GM19240 (cell line): ENCODE measurements at regions not wholly inside any gene's neighbourhood (a gene's known extent, or its start where the extent isn't known, plus 50 kb on each side); places are given as distances from the start of the nearest gene placed in this dataset.
"Not testable (repeated sequence)": the region's sequence is repeated elsewhere in the genome, so short reads cannot be mapped to it uniquely, and the experiment has no call there.

Experiments
- DNase-seq: peaks from one replicate; pipeline ENCODE4 v3.0.0; 2011; ENCODE audit warnings: low spot score; ENCODE audit not compliant: insufficient read length

DNA sequence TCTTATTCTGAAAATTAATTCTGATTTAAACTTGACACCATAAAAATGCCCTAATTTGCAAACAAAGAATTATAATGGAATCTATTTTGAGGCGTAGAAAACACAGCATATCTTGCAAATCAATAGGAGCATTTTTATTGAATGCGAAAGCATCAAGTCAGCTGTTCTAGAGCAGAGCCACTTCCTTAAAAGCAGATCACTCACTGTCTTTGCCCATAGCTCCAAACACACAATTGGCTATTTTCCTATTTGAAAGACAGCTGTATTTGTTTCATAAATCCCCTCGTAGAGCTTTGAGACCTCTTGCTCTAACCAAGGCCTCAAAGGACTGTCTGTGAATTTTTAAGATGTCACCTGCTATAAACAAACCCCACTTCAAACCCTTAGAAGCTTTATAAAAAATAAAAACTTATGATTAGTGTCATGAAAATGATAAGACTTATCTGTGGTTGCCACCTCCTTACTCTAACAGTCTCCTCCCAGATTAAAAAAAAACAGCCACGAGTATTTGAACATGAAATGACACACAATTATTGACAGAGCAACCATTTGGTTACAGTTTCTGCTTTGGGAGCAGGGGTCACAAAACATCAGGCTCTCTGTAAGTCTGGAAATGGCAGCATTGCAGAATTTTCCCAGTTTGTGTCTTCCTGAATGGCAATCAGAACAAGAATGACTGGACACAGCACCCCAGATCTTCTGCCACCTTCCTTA is 75.6 kb upstream of the RASEF start:
- no peak for DNase-seq

DNA sequence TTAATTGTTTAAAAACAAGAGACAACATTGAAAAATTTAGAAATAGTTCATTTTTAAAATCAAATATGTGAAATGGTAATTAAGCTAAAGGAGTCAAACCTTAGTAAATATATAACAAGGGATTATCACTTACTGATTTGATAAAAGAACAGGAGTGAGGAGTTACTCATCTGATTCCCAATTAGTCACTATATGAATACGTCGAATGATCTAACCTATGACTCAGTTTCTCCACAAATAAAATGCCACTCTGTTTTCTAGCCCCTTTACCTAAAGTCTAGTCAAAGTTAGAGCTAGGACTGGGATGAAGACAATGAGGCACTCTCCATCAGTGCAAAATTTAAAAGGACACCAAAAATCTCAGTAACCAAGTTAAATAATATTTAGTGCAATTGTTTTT is 70.4 kb upstream of the RASEF start:
- no peak for DNase-seq

DNA sequence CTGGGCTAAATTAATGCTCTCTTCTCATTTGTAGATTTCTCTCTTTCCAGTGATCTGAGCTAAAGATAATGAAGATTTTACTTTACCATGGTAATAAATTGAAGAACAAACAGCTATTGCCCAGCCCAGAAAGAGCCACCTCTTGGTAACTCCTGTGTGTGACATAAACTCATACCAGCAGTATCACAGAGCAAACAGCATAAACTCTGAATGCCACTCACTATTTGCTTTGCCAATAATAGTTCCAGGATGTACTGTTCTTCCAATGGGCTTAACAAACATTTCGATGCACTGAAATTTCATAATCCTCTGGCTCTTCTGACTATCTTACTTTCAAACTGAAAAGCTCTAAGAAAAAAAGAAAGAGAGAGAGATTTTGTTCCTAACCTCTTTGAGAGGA is 69.8 kb upstream of the RASEF start:
- no peak for DNase-seq

DNA sequence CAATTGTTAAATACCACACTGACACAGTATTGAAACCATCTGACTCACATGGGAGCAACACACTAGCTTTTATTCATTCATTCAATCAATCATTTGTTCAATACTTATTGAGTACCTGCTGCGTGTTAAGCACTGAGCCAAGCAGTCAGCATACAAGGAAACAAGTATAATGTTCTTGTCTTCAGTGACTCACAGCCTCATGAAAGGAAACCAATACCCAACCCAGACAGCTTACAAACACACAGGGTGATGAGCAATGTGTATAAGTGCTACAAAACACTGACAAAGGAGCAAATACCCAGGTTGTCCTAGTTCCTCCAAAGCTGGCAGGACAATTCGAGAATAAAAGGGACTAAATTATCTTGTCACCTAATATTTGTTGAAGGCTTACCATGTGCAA is 67.6 kb upstream of the RASEF start:
- DNase-seq, result no peak

DNA sequence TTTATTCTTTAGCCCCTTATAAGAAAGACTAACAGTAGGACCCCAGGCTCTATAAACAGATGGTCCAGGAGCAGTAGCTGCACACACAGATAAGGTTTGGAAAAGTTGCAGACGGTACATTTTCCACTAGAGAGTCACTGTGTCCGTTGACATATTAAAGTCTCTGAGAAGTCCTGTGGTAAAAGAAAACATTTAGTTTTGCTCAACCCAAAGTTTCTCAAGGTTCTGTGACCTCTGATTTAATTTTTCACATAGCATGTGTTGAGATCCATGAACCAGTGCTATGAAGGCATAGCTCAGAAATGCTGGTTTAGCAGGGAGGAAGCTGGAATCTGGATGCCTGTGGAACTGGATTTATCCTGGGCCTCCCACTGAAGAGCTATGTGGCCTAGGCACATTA is 62.7 kb upstream of the RASEF start:
- no peak for DNase-seq

DNA sequence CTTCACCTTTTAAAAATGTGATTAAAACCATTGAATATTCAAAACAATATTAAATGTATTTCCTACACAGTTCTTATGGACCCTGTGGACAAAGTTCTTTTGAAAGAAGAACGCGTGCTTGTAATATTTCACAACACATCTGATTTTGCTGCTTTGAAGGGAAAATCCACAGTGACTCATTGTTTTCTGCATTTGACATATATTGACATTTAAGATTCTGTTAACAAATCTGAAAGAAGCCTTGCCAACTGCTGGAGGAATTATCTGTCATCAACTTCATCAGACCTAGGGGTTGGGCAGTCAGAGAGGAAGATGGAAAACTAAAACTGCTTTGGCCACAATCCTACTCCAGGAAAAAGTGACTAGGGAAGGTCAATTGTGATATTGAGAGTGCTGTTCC is 56.9 kb upstream of the RASEF start:
- no peak for DNase-seq

DNA sequence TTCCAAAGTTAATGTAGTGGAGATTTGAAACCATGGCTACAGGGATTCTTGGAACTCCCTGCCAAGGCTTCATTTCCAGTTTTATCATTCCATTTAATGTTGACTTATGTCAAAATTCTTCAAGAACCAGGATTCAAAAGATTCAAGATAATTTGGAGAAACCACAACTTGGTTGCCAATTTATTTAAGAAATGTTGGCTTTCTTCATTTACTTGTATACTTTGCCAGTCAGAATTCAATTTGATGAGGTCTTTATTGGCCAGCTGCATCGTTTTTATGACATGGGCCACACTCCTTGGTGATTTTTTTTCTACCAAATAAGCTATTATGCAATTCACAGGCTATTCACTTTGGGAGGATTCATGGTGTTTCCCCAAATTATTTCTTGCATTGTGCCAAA is 53.1 kb upstream of the RASEF start:
- no peak for DNase-seq

DNA sequence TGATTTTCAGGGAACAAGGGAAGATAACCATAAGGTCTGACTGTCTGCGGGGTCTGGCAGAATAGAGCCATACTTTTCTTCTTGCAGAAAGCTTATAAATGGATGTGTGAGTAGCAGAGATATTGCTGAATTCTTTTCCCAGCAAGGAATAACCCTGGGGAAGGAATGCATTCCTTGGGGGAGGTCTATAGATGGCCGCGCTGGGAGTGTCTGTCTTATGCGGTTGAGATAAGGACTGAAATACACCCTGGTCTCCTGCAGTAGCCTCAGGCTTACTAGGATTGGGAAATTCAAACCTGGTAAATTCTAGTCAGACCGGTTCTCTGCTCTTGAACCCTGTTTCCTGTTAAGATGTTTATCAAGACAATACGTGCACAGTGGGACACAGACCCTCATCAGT is 50.5 kb upstream of the RASEF start:
- not testable (repeated sequence) for DNase-seq
